Keratinocyte (primary cell): ENCODE measurements at regions not wholly inside any gene's neighbourhood (a gene's known extent, or its start where the extent isn't known, plus 50 kb on each side); places are given as distances from the start of the nearest gene placed in this dataset.

Source experiments
- DNase-seq: peaks from one replicate; pipeline ENCODE4 v3.0.0-alpha.2; 2011; ENCODE audit warnings: low read depth, missing footprints, low spot score
- FAIRE-seq: peaks from 2 replicates; lab custom pipeline; 2011; peaks lifted over from hg19 to GRCh38; lab: Jason Lieb, UNC
- H2AFZ ChIP-seq: 2 replicates; pipeline ENCODE4 v1.6.0; 2012; ENCODE audit warnings: low read length, control low read depth, inconsistent platforms; ENCODE audit not compliant: control insufficient read depth
- H3K27ac ChIP-seq: 2 replicates; pipeline ENCODE4 v1.5.1; 2011; ENCODE audit warnings: low read length; ENCODE audit not compliant: control insufficient read depth, insufficient read depth
- H3K27me3 ChIP-seq: 3 replicates; pipeline ENCODE4 v1.6.0; 2011; ENCODE audit warnings: low read length; ENCODE audit not compliant: control insufficient read depth, insufficient read depth; ENCODE audit errors: extremely low read depth
- H3K36me3 ChIP-seq, 2 experiments: 2 replicates in 1 of 2; 3 replicates in 1 of 2; pipeline ENCODE4 v1.5.1; 2011; ENCODE audit warnings: low read length in 2 of 2, mild to moderate bottlenecking in 1 of 2; ENCODE audit not compliant: control insufficient read depth in 2 of 2, insufficient read depth in 2 of 2; ENCODE audit errors: extremely low read depth in 1 of 2
- H3K4me1 ChIP-seq: 3 replicates; pipeline ENCODE4 v1.5.1; 2011; ENCODE audit warnings: low read length; ENCODE audit not compliant: control insufficient read depth, insufficient read depth; ENCODE audit errors: extremely low read depth
- H3K4me2 ChIP-seq: 3 replicates; pipeline ENCODE4 v1.6.0; 2011; ENCODE audit warnings: low read depth, low read length; ENCODE audit not compliant: control insufficient read depth, insufficient read depth; ENCODE audit errors: extremely low read depth
- H3K4me3 ChIP-seq, 3 experiments: fragments of 200-600 bp in 1 of 3; sonication (generic) in 1 of 3; 2 replicates in 2 of 3; 3 replicates in 1 of 3; pipeline ENCODE4 v1.5.1; 2011 to 2016; ENCODE audit warnings: low read length in 3 of 3, mild to moderate bottlenecking in 3 of 3, control low read depth in 2 of 3, inconsistent platforms in 1 of 3, low read depth in 1 of 3, mixed read lengths in 1 of 3, mixed run types in 1 of 3, moderate library complexity in 1 of 3; ENCODE audit not compliant: control insufficient read depth in 2 of 3, insufficient read depth in 2 of 3; ENCODE audit errors: extremely low read depth in 1 of 3
- H3K79me2 ChIP-seq: 2 replicates; pipeline ENCODE4 v1.6.0; 2012; ENCODE audit warnings: low read length; ENCODE audit not compliant: control insufficient read depth, insufficient read depth
- H3K9ac ChIP-seq: 3 replicates; pipeline ENCODE4 v1.6.0; 2011; ENCODE audit warnings: low read length; ENCODE audit not compliant: control insufficient read depth, insufficient read depth; ENCODE audit errors: extremely low read depth
- H3K9me1 ChIP-seq: 3 replicates; pipeline ENCODE4 v1.6.0; 2011; ENCODE audit warnings: low read length; ENCODE audit not compliant: control insufficient read depth, insufficient read depth; ENCODE audit errors: extremely low read depth
- H3K9me3 ChIP-seq: 2 replicates; pipeline ENCODE4 v1.5.1; 2012; ENCODE audit warnings: low read depth, low read length; ENCODE audit not compliant: control insufficient read depth
- H4K20me1 ChIP-seq: 3 replicates; pipeline ENCODE4 v1.6.0; 2011; ENCODE audit warnings: low read length; ENCODE audit not compliant: control insufficient read depth, insufficient read depth; ENCODE audit errors: extremely low read depth
- CTCF ChIP-seq, 3 experiments: IDR thresholded peaks in 1 of 3; conservative IDR thresholded peaks in 1 of 3; optimal IDR thresholded peaks in 1 of 3; 2 replicates in 2 of 3; 3 replicates in 1 of 3; pipeline versions ENCODE3 to v1.5.1; 2011; ENCODE audit warnings: low read length in 3 of 3, mild to moderate bottlenecking in 3 of 3, moderate library complexity in 2 of 3, control low read depth in 1 of 3, inconsistent platforms in 1 of 3; ENCODE audit not compliant: insufficient read depth in 2 of 3; ENCODE audit errors: extremely low read depth in 1 of 3
- EZH2 ChIP-seq: IDR thresholded peaks from one replicate; pipeline ENCODE4 v1.6.1; 2012; ENCODE audit warnings: inconsistent platforms, mild to moderate bottlenecking, low read length, moderate library complexity
- dilution Hi-C: fragments of 300-500 bp; cut with MboI; formaldehyde crosslinking; loops from one replicate; pipeline ENCODE4 v1.7.0; 2020; ENCODE audit warnings: low sequenced_read_pairs; ENCODE audit not compliant: extremely low pct_ligation_motif_present

DNA sequence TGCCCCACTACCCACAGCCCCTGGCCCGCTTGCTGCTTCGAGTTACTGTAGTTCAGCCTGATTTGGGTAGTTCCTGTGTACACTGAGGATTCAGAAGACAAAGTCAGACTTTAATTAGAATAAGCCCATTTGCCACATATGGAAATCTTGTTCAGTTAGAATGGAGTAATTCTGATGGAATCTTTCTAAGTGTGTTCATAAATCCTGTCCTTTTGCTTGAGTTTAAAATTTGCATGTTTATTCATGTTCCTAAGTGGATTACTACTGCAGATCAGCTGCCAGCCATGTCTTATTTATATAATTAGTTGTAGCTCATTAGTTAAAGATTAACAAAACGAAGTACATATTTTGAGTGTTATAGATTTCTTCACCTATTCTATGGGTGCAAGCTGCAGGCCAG, 504.5 kb downstream of the PCNX1 start:
- Histone ChIP-seq H3K9ac (no peak overlapping the region), H3K4me2 (no peak overlapping the region), H3K9me3 (no peaks in the 10 kb centered on the region), H3K36me3 (peaks cover 0 to 3% of the 10 kb centered on the region in 2 experiments), H3K4me1 (peaks cover 30% of the 10 kb centered on the region), H3K4me3 (no peak overlapping the region), H4K20me1 (no peaks in the 10 kb centered on the region), H3K9me1 (no peaks in the 10 kb centered on the region), H2AFZ (no peak overlapping the region), H3K27ac (no peak overlapping the region), H3K79me2 (peaks cover 20% of the 10 kb centered on the region), H3K27me3 (no peaks in the 10 kb centered on the region)
- FAIRE-seq (no peak), DNase-seq (no peak)
- dilution Hi-C loops: no loop called here
- TF ChIP-seq EZH2: no peak
- TF ChIP-seq CTCF (optimal IDR thresholded peaks at IDR 0.05 in 1 of 3, IDR thresholded peaks at IDR 0.05 in 1 of 3, conservative IDR thresholded peaks at IDR 0.05 in 1 of 3; ENCODE audit: extremely low read depth in 1 of 3, insufficient read depth in 2 of 3, low read length in 3 of 3): no peak

DNA sequence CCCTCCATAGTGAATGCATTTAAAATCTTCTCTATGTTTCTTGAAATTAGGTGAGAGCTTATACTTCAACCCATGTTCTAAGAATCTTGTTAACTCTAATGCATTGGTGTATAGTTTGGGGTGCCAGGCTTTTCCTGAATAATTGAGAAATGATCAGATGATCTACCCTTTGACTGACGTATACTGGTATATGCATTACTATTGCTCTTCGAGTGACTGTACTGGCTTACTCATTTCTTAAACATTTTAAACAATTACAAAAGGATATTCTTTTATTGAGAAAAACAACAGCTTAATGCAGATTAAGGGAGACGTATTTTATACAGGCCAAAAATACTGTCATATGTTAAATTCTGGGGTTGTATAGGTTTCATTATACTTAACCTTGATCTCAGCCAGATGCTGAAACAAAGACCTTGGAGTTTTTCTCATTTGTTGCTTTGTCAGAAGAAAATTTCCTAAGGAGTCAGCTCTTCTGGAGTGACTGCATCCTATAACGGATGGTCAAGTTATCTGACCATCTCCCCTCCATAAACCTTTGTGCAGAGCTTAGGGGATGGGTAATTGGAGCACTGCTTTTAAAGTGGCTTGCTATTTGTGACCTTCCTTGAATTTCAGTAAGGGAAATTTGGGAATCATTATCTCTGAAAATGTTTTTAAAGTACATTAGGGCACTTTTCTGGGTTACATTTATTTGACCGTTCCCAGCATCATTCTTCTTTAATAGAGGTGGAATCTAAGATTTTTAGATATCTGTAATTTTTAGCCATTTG, 507.6 kb downstream of the PCNX1 start:
- H3K4me2 ChIP-seq: peak overlapping the region; percentile 17
- no peaks in the 10 kb centered on the region for H3K9me3 ChIP-seq
- H3K4me1 ChIP-seq: peaks cover 33% of the 10 kb centered on the region
- H3K79me2 ChIP-seq: peaks cover 21% of the 10 kb centered on the region
- no peak overlapping the region for H3K4me3 ChIP-seq
- no peaks in the 10 kb centered on the region for H3K27me3 ChIP-seq
- dilution Hi-C loops: no loop called here
- no peak overlapping the region for H3K9ac ChIP-seq
- H3K9me1 ChIP-seq: no peaks in the 10 kb centered on the region
- no peak for DNase-seq
- no peak overlapping the region for H2AFZ ChIP-seq
- FAIRE-seq: peak; percentile 20
- no peaks in the 10 kb centered on the region for H4K20me1 ChIP-seq
- TF ChIP-seq CTCF (optimal IDR thresholded peaks at IDR 0.05 in 1 of 3, IDR thresholded peaks at IDR 0.05 in 1 of 3, conservative IDR thresholded peaks at IDR 0.05 in 1 of 3; ENCODE audit: extremely low read depth in 1 of 3, insufficient read depth in 2 of 3, low read length in 3 of 3) (no peak), EZH2 (no peak)
- peaks cover 0 to 3% of the 10 kb centered on the region in 2 experiments for H3K36me3 ChIP-seq
- peak overlapping the region; percentile 48 for H3K27ac ChIP-seq
